GM19025 (cell line): ENCODE measurements at regions not wholly inside any gene's neighbourhood (a gene's known extent, or its start where the extent isn't known, plus 50 kb on each side); places are given as distances from the start of the nearest gene placed in this dataset.

Experiments
- ATAC-seq: cut with Tn5 transposase; IDR thresholded peaks from one replicate; pipeline ENCODE4 v1.9.1; 2021; ENCODE audit warnings: mild to moderate bottlenecking, low read depth, moderate library complexity; ENCODE audit not compliant: unreplicated experiment

DNA sequence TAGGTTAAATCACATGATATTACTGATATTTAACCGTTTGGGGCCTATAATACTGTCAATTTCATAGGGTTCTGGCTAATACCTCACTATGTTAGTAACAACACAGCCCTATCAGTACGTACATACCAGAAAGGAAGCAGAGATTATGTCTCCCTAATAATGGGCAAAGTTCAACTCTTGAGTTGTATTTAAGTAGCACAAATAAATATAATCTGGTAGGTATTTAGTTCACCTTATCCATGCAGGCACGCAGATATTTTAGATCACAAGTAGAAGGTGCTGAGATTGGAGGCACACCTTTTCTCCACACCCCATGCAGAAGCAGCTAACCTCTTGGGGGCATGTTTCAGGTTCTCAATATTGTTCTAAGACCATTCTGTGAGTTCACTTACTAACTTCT is 118.9 kb downstream of the IRS1 start:
- no peak for ATAC-seq

DNA sequence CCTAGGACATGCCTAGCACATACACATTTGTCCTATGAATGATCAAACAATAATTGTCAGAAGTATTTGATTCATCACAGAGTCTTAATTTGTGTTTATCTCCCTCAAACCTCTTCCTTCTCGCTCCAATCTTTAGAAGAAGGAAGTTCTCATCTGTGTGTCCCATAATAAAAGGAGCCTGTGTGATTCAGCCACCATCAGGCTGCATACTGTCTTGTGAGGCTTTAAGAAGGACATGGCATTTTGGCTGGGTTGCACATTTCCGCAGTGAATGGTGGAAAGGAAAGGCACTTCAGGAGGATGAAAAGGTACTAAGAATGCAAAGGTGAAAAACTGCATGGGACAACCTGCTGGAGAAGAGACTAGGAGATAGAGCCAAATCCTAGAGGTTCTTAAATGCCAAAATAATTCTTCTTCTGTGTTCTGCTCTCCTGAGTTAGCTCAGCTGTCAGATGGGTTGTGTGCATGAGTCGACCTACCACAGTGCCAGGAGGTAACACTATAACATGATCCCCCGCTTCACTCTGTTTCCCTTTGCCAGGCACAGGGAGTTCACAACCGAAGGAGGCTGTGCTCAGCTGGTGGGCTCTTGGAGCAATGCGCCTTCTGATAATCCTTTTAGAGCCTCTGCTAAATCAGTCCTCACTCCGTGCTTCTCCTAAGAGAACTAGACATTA is 120.1 kb downstream of the IRS1 start:
- ATAC-seq, result no peak

DNA sequence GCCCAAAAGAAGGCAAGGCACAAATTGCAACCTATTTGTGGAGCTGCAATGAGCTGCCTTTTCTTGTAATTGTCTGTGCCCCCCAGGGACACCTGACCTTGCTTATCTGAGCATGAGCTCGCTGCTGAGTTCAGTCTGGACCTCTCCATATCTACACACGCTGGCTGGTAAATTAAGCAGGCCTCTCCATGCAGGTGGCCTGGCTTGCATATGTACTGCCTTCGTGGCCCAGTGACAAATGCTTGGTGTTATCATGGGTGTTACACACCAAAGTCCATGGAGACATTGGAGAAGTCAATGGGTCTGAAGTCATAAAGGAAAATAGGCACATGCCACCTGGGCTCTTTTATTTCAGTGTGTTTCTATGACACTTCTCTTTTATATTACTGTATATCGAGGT is 121.2 kb downstream of the IRS1 start:
- ATAC-seq, result no peak

DNA sequence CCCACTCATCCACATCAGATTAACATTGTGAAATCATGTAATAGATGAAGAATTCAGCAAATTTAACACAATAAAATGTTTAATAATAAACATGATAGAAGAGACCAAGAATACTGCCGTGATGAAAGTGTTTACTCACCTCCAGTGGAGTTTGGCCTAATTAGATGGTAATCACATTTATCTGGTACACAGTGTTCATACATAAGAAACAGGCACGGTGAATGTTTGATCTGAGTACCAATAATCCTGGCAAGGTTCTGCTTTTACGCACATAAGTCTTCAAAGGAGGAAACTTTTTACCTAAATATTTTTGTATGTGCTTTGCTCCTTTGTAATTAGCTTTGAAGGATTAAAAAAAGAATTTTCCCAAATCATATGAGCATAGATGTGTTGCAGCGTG is 122.5 kb downstream of the IRS1 start:
- no peak for ATAC-seq

DNA sequence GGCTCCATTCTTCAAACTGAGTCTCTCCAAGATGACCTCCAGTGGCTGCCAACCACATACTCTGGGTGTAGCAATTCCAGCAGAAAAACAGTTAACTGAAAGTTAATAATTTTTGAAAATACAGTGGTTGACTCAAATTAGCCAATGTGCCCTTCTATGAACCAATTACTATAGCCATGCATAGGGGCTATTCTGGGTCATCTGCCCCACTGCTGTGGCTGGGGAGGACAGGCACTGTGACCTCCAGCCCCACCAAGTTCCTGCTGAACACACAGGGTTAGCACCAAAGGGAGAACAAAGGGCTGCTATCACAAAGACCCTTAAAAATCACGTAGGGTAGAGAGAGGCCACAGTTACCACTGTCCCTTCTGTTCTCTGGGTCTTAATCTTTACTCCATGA is 123.0 kb downstream of the IRS1 start:
- no peak for ATAC-seq

DNA sequence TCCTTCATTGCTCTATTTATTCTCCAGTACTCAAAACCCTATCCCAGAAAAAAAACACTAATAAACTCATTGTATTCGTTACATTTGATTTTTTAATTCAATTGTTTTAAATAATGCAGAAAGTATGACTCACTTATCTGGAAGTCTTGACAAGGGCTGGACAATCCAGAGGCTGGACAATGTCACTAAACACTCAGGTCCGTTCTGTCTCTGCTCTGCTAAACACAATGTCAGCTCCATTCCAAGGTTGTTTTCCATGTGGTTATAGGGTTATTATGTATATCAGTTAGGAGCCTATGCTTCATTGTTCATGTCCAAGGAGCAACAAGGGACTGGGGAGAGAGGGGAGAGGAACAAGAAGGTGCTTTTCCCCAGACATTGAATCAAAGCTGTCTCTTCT is 125.5 kb downstream of the IRS1 start:
- no peak for ATAC-seq

DNA sequence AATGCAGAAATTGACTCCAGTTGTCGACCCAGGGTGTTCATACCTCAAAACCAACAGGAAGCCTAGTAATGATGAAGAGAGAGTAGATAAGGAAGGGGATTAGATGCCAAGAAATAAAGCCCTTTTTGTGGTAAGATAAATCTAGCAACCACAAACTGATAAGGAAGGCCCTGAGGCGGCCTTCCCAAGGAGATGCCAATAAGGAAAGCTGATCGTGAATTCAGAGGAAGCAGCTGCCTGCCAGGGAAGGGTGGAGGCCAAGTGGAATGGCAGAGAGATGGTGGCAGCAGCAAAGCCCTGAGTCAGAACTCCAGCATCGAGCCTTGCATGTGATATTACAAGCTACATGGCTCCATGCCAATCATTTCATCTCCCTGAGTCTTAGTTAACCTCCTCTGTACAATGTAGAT is 126.3 kb downstream of the IRS1 start:
- no peak for ATAC-seq

DNA sequence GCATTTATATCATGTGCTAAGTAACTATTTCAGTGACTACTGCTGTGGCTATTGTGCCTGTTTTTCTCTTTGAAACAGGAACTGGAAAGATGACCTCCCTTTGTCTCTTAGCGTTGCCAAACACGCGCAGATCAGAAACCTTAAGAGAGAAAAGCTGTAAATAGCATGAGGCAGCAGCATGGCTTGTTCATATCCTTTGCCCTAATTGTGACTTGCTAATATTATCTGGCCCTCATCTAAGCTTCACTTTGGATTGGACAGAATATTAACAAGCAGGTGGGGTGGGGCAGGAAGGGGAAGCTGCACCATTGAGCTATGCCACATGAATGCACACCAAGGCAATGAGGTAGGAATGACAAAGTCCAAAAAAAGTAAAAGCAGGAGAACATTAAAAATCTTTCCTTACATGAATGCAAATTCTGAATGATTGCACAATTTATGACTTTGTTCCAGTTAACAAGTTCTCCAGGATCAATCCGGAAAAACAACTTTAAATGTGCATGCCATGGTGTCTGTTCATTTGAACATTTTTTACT is 128.4 kb downstream of the IRS1 start:
- ATAC-seq, result no peak

DNA sequence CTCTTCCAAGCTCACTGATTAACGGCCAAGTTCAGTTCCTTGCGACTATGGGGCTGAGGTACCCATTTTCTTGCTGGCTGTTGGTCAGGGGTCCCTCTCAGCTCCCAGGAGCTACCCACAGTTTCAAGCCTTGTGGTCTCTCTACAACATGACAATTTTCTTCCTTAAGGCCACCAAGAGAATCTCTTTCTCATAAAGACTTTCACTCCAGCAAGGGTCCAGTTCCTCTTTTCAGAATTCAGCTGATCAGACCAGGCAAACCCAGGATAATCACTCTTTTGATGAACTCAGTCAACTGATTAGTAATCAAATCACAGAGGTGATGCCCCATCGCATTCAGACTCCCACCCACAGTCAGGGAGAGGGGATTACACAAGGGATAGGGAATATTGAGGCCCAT is 129.7 kb downstream of the IRS1 start:
- ATAC-seq, result no peak

DNA sequence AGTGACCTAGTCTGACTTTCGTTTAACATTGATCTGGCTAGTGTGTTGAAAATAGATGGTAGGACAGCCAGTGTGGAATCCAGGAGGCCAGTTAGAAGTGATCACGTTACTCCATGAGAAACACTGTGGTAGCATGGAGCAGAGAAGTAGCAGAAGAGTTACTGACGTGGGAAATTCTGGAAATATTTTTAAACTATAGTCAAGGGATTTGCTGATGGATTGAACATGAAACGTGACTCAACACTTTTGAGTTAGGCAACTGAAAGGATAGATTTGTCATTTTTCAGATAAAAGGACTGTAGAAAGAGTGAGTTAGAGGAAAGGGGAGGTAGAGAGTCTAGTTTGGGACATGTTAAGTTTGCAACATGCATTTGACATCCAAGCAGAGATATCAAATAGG is 130.4 kb downstream of the IRS1 start:
- no peak for ATAC-seq

DNA sequence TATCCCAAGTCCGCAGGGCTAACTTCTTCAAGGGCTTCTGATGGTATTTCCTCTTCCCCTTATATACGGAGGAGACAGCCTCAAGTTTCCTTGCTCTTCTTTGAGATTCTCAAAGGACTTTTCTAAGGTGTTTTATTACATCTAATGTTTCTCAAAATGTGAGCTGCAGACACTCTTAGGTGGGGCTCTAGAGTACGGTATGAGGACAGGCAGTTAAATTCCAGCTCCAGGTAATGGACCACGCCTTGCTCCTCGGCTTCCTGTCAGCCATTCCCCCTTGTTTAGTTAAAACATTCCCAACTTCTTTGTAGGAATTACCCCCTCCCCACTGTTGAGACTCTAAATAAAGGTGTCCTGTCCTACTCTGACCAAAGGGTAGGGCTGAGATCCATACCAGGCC is 131.9 kb downstream of the IRS1 start:
- no peak for ATAC-seq

DNA sequence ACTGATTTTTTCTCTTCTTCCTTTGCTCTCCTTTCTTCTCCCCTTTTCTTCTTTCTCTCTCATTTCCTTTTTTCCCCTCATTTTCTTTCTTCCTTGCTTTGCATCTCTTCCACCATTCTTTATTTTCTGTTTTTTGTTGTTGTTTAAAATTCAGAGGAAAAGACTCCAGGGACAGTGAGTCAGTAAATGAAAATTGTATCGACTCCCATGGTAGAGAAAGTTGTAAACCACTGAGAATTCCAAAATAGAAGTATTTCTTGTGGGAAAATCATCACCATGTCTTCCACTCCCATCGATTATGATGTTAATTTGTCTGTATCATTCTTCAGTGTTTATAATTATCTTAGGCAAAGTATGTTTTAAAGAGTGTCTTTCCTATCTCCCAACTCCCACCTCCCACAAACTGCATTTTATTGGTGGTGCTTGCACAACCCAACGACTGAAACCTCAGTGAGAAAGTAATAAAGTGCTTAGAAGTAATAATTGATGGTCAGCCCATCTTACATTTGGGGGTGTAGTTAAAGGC is 134.3 kb downstream of the IRS1 start:
- ATAC-seq, result no peak

DNA sequence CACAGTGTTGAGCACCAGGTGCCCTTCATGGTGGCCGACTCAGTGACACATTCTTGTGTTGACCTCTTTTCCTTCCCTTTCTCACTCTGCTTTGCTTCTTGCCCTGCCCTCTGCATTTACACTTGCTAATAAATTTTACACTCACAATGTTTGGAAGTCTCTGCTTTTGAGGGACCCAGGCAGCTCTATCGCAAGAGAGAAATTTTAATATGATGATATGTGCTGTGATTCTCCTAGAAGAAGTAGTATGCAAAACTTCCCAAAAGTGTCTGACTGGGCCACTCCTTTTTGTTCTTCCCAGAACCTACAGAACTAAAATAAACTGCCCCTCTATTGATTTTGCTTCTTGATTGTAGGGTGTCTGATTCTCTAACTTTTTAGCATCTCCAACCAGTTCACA is 135.0 kb downstream of the IRS1 start:
- no peak for ATAC-seq

DNA sequence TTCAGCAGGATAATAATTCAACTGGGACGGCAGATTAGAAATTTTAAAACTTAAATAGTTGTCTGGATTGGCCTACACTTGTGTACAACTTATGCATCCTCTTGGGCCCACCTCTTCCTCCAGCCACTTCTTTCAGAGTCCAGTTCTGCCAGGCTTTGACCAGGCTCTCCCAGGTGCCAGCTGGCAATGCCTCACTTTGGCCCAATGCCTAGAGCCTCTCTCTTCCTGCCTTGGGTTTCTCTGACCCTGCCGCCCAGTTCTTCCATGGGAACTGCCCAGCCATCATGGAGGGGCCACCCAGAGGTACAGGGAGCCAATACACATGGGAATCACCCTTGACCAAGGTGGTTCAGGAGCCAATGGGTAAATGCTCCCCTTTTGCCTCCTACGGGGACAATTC is 135.5 kb downstream of the IRS1 start:
- ATAC-seq, result no peak

DNA sequence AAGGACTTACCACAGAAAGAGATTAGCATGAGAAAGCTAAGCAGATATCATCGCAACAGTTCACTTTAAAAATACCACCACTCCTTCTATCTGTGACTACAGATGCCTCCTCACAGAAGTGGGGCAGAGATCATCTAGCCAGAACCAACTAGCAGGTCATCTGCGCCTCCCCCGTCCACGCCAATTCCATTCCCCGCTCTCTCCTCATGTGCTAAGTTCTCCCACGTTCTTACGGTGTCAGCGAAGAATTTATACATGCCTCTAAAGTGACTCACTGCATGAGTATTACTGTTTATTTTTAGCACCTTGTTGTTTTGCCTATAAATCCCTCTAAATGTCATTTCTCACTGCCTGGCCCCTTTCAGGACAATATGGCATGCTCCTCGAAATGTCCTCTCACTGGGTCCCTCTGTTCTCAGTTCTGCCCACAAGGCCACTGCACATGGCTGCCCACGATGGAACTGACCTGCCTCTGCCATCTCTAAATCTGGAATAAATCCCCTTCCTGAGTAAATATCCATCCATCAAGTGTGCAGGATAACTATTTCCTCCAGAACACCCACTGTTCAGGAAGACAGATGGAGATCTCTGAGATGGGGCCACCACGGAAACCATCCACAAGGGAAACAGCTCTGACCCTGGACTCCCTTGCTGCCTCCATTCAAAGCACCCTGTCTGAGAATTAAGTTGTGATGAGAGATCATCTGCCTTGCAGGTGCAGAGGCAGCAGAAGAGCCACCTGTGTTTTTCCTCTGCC is 137.7 kb downstream of the IRS1 start:
- no peak for ATAC-seq

DNA sequence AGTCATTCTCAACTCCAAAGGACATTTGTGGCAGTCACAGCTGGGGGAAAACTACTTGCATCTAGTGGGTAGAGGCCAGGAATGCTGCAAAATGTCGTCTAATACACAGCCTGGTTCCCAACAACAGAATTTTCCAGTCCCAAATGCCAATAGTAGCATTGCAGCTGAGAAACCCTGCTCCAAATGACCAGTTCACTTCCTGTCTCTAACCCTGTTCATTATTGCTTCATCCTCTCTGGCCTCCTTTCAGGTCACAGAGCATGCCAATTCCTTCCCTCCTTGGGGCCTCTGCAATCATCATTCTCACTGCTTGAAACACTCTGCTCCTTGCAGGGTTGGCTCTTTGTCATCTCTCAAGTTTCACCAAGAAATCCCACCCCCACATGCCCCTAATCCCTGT is 139.1 kb downstream of the IRS1 start:
- no peak for ATAC-seq

DNA sequence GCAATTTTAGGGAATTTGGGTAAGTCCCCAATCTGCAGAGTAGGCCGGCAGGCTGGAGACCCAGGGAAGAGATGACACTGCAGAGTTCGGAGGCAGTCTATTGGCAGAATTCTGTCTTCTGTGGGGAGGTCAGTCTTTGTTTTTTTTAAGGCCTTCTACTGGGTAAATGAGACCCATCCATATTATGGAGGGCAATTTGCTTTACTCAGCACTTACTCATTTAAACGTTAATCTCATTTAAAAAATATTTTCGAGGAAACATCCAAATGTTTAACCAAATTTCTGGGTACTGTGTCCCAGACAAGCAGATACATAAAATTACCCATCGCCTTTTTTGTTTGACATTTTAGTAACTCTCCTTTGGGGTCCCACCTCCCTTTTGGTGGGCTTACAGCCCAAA is 139.5 kb downstream of the IRS1 start:
- no peak for ATAC-seq

DNA sequence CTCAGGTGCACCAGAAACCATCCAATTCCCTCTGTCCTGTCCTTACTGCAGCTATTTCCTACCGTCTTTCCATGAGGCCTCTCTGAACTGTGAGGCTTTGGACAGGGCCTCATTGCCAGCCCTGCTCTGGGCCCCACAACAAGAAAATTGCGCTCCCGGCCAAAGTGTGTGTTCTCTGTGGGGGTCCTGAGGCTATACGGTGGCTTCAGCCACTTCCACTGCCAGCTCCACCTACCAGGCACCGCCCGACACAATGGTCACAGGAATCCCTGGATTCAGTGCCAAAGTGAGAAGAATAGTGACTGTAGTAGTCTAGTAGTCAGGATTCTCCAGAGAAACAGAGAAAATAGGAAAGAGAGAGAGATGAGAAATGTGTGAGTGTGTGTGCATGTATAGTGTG is 140.2 kb downstream of the IRS1 start:
- ATAC-seq, result no peak

DNA sequence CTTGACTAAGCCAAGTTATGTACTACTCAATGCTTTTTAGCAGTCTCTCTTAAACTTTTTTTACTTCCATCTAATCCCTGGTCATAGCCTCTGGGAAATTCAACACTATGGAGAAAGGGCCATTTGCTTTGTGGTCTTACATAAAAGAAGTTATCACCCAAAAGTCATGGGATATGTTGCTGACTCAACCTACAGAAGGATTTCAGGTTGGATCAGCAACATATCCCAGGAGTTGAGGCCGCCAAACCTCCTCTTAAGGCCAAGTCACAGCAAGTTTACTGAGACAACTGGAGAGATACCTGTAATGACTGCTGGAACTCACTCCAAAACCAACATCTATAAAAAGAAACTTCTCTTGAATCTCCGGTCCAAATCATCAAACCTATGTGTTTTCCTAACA is 141.1 kb downstream of the IRS1 start:
- no peak for ATAC-seq

DNA sequence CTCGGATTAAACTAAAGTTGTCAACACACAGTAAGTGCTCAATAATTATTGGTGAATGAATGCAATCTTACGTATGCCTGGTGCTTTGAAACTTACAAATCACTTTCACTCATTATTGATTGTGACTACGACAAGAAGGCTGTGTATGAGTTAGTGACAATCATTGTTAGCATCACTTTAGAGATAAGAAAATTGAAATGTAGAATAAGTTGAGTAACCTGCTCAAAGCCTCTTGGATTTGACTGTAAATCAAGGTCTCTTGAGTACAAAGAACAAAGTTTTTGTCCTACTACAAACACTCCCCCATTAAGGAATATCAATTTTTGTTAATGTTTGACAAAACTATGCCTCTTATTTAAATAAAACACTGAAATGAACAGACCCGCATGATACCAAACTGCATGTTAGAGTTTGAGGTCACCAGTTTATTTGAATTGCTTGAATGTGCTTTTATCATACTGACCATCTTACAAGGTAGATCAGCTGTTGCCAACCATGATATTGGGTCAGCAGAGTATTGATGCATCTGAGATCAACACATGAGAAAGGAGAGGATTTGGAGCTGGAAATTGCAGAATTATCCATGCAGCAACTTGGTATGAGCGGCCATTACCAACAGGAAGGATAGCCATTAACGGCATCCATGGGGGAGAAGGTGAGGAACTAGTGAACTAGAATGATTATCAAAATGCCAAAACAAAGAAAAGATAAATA is 142.1 kb downstream of the IRS1 start:
- ATAC-seq, result no peak

DNA sequence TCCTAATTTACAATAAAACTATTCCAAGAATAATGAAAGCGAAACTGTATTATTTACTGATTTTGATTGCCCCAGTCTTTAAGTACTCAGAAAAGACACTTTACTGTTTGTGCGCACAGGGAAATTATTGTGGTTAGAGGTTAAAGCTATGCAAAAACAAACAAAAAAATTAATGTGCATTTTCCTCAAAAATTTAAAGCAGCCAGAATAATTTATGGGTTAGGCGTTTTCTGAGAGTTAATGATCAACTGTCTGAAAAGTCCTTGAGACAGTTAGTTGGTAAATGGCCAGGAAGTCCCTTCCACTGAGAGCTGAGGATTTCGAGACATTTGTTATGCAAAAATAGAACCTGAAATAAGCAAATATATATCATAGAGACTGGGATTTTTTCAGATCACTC is 143.3 kb downstream of the IRS1 start:
- ATAC-seq, result no peak
